Stimulated activated CD4-positive, alpha-beta T cell treated with anti-CD3 and anti-CD28 coated beads, Interleukin-15, amount 100 ng/mL, for 1 hour (primary cell): ENCODE measurements at regions not wholly inside any gene's neighbourhood (a gene's known extent, or its start where the extent isn't known, plus 50 kb on each side); places are given as distances from the start of the nearest gene placed in this dataset.

Experiments
- DNase-seq, 2 donors: peaks; one replicate each; pipeline ENCODE4 v3.0.0-alpha.2; 2020; ENCODE audit warnings: low read depth in 1 of 2, low spot score in 1 of 2

DNA sequence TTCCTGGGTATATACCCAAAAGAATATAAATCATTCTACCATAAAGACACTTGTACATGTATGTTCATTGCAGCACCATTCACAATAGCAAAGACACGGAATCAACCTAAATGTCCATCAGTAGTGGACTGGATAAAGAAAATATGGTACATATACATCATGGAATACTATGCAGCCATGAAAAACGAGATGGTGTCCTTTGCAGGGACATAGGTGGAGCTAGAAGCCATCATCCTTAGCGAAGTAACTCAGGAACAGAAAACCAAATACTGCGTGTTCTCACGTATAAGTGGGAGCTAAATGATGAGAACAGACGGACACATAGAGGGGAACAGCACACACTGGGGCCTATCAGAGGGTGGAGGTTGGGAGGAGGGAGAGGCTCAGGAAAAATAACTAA lies 183.7 kb upstream of the CELF2 start:
- DNase-seq: no peak

DNA sequence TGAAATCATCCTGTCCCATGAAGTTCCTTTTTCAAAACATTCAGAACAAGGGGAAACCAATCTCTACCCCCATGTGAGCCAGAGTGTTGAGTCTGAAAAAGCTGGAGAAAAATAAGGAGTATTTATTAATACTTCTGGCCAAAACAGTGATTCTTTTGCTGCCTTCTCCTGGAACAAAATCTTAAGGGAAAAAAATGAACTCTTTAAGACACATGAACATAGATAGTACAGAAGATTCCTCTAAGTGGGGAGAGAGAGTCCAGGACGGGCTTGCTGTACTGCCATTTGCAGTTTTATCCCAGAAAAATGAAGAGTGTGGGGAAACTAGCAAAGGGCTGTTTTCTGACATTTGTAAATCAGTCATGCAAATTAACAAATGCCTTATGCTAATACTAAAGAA lies 173.4 kb upstream of the CELF2 start:
- no peak for DNase-seq

DNA sequence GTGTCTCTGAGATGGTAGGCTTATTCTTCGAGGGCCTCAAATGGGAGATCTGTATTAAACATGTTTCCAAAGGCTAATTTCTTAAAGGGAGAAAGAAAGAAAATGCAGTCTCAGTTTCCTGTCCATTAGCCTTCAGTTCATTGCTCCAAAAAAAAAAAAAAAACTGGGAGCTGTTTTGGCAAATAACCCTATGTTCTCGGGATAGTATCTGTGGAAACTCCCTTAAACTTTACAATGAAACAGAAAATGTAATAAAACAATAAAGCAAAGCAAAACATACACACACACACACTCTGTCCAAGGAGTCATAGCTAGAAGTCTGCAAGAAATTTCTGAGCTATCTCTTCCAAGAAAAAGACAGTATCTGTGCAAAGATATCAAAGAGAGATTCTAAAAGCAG lies 172.5 kb upstream of the CELF2 start:
- no peak for DNase-seq

DNA sequence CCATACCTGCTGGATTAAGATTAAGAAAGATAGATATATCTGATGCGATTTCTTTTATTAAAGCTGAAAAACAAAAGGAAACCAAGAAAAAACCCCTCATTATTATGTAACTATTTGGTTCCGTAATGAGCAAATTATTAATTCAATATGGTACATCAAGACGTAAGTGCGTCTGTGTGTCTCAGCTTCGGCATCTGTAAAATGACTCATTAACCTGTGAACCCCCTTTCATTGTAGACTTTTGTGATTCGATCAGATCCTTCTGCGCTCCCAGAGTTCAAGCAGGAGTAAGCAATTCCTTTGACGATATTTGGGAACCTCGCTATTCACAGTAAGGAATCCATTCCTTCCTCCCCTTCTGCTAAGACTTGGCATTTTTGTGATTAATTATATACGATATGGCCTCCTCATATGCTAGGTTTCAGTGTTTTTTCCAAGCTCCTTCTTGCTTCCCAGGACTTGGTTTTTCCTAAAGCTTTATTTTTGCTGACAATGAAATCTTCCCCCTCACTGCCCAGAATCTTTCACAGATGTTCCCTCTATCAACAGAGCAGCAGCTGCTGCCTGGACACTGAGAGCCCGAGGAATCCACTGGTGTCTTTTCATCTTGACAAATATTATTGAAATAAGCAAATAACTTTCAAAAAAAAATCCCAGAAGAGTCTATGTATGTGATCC lies 171.7 kb upstream of the CELF2 start:
- no peak for DNase-seq

DNA sequence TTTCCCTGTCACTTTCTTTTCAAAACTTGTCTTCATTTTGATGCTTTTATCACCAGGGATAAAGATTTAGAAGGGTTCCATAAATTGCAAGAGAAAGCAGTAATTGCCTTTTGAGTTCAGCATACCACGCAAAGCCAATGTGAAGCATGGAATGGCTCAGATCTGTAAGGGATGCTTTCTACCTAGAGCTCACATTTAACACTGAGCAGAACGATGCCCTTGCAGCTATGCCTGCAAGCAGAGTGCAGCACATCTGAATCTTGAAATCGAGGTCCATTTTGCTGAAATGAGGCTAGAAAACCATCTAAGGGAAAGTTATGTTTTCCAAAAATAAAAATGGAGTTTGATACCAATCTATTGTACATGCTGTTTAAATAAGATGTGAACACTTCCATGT lies 171.2 kb upstream of the CELF2 start:
- no peak for DNase-seq

DNA sequence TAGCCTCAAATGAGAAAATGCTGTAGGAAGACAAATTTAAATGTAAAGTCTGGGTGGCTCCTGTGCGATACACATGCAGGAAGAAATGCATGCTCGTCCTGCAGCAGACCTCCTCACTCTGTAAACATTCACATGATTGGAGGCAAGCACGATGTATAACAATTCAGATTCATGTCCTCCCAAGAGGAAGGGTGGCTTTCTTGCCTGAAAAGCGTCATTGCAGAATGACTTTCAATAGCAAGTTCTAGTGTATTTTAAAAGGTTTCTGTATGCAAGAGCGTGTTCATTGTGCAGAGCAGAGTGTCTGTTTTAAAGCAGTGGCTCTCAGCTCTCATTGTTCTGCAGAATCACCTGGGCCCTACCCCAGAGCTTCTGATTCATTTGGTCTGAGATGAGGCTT lies 170.3 kb upstream of the CELF2 start:
- DNase-seq: no peak

DNA sequence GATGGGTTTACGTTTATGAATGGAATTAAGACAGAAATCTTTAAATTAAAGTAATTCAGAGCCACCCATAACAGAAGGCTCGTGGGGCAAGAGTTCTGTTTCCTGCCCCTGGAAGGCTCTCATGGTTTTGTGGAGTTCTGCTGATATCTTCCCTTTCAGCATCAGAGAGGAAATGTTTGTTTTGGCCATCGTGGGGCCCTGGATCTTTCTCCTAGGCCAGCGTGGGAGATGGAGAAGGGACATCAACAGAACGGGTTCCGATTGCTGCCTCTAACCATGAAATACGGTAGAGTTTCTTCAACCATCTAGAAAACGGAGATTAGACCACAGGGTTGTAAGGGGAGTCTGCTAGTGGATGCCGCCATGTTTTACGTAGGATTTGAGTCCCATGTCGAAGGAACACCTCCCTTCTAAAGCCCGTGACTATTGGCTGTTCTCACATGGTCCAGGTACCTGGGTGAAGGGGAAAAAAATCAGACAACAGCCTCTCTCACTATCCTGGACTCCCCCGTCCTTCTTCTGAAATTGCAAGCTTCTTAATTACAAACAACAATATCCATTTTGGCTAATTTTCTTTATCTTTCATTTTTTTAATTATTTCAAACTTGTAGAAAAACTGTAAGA lies 169.1 kb upstream of the CELF2 start:
- DNase-seq: no peak

DNA sequence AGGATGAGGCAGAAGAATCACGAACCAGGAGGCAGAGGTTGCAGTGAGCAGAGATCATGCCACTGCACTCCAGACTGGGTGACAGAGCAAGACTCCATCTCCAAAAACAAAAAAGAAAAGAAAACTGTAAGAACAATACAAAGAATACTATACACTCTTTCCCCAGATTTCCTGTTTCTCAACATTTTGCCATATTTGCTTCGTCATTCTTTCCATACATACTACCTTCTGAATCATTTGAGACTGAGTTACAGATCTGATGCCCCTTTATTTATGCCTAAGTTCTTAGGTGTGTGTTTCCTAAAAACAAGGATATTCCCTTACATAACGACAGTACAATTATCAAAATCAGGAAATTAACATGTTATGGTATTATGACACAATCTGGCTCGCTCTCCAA lies 168.4 kb upstream of the CELF2 start:
- DNase-seq: no peak

DNA sequence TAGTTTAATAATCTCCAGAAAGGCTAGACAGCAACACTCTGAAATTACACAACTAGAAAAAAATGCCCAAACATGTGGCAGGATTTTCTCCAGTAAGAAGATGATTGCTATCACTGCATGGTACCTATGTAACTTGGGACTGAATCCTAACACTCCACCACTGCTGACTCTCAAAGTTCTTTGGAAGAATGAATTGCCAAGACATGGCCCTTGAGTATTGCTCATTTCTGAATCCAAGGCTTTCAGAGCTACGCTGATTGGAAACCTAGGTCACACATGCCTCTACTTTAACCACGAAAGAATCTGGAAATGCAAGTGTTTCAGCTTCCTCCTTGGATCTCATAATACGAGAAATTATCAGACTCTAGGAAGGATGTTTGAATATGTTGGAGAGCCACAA lies 167.5 kb upstream of the CELF2 start:
- no peak for DNase-seq

DNA sequence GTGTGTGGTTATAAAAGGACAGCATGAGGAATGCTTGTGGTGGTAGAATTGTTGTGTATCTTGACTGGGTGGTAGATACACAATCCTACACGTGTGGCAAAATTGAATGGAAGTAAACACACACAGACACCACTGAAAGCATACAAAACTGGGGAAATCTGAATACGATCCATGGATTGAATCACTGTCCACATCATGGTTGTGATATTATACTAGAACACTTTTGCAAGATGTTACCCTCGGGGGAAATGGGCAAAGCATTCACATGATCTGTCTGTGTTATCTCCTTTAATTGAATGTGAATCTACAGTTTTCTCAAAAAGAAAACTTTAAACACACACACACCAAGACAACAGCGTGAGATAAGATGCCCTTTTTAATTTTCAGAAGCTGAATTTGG lies 165.2 kb upstream of the CELF2 start:
- DNase-seq: no peak

DNA sequence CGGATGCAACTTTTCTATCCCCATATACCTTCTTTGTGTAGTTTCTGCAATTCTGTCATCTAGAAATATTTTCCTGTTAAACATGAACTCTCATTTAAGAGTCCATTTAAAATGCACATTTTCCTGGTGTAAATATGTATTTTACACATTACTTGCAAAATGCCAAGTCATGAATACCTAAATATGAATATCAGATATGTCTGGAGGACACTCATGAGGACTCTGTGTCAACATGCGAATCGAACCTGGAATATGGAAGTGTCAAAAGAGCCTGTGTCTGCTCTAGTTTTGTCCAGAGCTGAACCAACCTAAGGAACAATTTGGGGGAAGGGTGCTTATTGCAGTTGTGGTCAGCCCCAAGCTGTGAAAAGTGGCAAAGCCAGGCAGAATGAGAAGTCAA lies 163.7 kb upstream of the CELF2 start:
- DNase-seq: no peak

DNA sequence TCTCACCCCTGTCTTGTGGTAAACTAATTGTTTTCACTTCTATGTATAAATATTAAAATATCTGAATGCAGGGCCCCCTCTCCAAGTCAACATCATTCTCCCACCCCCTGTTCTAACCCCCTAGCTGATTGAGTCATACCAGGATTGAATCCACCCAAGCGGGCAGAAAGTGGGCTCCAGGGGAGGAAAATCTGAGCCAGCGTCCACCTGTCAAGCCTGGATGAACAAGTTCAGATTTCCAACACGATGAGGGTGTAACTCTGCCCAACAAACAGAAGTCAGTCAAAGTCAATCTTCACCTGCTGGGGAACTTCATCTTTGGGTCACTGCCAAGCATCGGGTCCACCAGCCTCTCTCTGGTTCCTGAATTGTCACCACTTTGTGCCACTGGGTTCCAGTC lies 162.9 kb upstream of the CELF2 start:
- DNase-seq: no peak

DNA sequence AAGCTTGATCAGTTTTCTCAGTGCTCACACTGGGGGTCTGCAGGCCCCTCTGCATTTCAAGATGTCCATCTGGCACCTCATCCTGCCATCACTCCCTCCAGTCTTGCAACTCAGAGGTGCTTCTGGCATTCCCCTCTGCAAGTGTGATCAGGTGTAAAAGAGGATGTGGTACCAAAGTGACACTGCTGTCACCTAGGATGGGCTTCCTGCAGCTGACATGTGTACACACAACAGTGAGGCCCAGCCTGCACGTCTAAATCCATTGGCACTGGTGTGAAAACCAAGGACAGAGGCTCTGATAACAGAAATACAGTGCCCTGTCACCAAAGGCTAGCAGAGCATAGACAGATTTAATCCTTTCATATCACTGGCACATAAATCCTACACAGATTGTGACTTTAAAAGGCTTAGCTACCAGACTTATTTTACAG lies 162.5 kb upstream of the CELF2 start:
- DNase-seq: no peak

DNA sequence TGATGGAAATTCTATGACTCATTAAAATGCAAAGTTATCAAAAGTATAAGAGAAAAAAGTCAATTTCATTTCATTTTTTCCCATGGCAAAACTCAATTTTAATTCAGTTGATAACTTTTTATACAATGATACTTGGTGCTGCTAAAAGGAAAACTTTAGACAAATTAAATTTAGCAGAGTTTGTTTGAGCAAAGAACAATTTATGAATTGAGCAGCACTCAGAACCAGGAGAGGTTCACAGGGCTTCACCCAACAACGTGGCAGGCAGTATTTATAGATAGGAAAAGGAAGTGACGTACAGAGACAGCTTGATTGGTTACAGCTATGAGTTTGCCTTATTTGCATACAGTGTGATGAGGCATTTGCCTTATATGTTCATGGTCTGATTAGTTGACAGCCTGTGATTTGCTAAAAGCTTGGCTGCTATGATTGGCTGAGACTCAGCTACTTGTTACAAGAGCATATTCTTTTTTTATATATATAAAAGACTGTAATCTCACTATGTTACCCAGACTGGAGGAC lies 157.2 kb upstream of the CELF2 start:
- no peak for DNase-seq

DNA sequence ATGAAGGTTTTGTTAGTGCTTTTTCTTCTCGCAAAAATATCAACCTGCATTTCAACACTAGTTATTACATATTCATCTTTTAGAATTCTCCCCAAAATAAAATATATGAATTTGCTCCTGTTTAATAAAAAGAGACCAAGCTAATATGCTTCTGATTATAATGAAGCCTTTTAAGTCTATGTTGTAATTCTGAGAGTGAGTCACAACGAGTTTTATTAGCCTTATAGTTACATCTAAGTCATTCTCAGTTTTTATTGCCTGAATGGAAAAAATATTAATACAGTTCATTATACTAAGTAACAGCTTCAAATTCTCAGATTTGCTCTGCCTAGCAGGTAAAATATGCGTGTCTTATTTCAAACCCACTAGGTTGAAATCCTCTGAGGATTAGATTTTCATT lies 152.4 kb upstream of the CELF2 start:
- DNase-seq: no peak

DNA sequence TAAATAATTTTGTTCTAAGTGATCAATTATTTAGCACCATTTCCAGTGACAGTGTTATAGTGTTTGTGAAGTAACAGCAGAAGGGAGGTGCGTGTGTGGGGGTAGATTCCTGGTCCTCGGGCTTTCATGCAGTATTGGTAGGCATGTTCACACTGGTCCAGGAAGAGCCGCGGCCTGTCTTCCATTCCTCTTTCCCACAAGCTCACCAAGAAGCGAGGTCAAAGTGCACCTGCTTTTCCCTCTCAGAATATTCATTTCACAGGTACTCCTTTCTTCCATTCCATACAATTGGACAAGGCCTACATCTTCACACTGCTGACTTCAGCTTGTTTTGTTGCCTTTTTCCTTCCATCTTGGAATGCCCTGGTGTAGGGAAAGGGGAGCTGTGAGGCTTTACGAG lies 151.8 kb upstream of the CELF2 start:
- no peak for DNase-seq

DNA sequence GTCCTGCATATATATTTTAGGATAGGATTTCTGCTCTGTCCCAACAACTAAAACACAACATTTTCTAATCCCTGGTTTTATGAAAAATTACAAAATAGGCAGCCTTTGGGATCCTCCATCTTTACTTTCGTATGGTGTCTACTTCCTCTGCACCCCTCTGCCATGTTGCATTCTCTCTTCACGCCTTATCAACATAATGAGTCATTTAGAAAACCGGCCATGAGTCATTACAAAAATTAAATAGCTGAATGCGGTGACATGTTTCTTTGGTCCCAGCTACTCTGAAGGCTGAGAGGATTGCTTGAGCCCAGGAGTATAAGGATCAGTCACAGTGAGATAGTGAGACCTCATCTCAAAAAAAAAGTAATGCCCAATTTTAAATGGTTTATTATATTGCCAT lies 148.1 kb upstream of the CELF2 start:
- no peak for DNase-seq

DNA sequence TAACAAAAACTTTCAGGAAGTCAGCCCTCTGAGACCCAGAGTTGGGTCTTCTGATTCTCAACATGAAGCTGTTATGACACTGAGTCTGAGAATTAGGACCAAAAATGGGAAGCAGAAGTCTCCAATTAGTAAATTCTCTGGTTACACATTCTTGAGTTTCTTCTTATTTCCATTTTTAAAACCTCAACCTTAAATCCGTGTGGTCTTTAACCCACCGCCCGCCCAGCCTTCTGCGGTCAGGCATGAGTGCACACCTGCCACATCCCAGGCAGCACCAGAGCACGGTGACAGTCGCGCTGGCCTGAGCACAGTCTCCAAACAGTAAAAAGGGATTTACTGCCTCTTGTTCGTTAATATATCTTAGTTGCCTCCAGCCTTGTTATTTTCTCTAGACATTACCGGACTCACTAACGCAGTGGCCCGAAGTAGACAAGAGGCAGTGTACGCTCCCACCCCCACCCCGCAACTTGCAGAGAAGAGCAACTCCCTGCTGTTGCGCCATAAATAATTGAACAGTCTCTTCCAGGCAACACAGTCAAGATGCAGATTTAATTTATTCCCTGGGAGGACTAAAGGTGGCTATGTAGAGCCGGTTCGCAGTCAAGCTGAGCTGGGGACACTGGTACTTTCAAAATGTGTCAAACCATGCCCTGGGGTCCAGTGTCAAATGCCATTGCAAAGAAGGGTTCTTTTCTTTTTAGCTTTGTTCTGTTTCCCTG lies 147.0 kb upstream of the CELF2 start:
- DNase-seq: no peak

DNA sequence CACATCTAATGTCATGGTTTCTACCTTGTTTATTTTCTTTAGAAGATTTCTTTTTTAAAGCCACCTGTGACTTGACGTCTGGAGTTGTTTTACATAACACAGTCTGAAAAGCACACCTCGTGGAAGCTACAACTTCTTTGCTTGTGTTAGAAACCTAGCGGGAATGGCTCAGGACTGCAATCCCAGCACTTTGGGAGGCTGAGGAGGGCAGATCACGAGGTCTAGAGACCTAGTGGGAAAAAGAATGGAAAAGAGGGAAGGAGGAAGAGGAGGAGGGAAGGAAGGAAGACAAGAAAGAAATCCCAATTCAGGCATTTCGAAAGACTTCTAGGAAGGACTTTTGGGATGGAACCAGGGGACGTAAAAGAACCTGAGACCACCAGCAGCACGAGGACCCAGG lies 146.3 kb upstream of the CELF2 start:
- DNase-seq: no peak

DNA sequence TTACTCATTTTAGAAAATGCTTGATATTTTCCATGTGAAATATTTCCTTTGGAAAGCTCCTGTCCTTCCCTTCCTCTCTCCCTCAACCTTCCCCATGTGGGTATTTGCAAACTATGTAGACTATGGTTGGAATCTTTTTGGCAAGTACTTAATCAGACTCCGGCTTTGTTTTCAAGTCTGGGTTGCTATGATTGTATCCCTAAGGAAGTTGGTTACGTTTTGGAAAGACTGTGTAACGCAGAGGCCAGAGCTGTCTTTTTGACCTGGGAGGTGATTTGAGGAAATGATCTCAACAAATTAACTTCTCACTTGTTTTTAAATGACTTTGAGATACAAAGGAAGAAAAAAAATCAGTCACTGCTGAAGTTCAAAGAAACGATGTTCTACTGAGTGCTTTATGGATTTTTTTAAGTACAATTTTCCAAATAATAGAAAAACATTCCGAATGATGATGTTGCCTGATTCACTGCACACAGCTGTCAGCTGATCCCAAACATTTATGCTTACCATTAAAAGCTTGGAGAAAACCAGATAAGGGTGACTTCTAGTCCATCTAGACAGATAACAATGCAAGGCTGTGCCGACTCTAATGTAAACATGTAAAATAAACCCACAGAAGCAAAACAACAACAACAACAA lies 145.5 kb upstream of the CELF2 start:
- DNase-seq: no peak

DNA sequence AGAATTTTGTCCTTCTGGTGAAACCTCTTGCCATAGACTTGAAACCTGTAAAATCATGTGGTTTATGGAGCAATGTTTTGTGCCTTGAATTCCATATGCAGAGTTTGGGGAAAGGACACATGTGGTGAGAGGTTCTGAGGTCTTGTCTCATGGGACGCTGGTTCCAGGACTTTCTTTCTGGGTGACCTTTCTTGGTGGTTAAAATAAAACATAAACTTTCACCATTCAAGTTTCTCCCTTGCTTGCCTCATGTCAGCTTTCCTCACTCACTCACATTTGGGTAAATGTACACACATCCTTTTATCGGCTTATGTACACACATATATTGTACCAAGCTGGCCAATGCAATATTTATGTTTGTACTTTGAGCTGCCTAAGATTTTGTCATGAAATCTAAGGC lies 144.9 kb upstream of the CELF2 start:
- no peak for DNase-seq

DNA sequence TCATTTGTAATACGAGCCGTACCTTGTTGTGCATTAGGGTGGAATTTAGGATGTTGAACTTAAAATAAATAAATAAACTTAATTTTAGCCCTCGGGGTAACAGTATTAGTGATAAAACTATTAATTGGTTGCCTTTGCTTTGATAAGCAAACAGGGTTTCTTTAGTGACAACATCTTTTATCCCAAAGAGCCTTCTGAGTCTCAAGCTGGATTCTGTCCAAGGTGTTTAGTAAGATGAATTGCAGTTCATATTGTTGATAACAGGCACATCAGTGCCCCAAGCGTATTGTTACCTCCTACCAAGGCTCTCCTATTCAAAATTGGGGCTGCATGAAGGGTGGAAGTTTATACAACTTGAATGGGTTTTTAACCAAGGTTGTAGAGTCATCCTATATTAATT lies 144.4 kb upstream of the CELF2 start:
- no peak for DNase-seq
